Naive B cell (primary cell): ENCODE measurements at regions not wholly inside any gene's neighbourhood (a gene's known extent, or its start where the extent isn't known, plus 50 kb on each side); places are given as distances from the start of the nearest gene placed in this dataset.

Experiments used
- ATAC-seq, 2 donors: fragments of 150-1000 bp; cut with Tn5 transposase; 2 replicates each; pipeline ENCODE4 v1.10.0; 2021; ENCODE audit warnings: low read depth in 2 of 2, mild to moderate bottlenecking in 2 of 2, moderate library complexity in 2 of 2
- DNase-seq: peaks from one replicate; pipeline ENCODE4 v3.0.0; 2022
- H3K27ac Mint-ChIP-seq, 6 donors: one replicate each; pipeline ENCODE4 v1.8.0; 2020 to 2022; ENCODE audit warnings: mild to moderate bottlenecking in 6 of 6, mixed read lengths in 6 of 6, moderate library complexity in 5 of 6, inconsistent platforms in 2 of 6
- H3K27me3 Mint-ChIP-seq, 3 donors: one replicate each; pipeline ENCODE4 v1.8.0; 2021 to 2022; ENCODE audit warnings: mixed read lengths in 3 of 3, mild to moderate bottlenecking in 1 of 3
- H3K36me3 Mint-ChIP-seq, 2 donors: one replicate each; pipeline ENCODE4 v1.8.0; 2020 to 2022; ENCODE audit warnings: mixed read lengths in 2 of 2, inconsistent platforms in 1 of 2, mild to moderate bottlenecking in 1 of 2
- H3K4me1 Mint-ChIP-seq, 3 donors: one replicate each; pipeline ENCODE4 v1.8.0; 2020 to 2022; ENCODE audit warnings: mixed read lengths in 3 of 3, inconsistent platforms in 1 of 3, mild to moderate bottlenecking in 1 of 3, moderate library complexity in 1 of 3
- H3K4me3 Mint-ChIP-seq, 8 donors: one replicate each; pipeline ENCODE4 v1.8.0; 2020 to 2022; ENCODE audit warnings: mild to moderate bottlenecking in 8 of 8, mixed read lengths in 8 of 8, moderate library complexity in 8 of 8, inconsistent platforms in 2 of 8
- H3K9me3 Mint-ChIP-seq, 7 donors: one replicate each; pipeline ENCODE4 v1.8.0; 2020 to 2022; ENCODE audit warnings: mixed read lengths in 7 of 7, mild to moderate bottlenecking in 5 of 7, inconsistent platforms in 2 of 7, moderate library complexity in 1 of 7

- H3K36me3 Mint-ChIP-seq = no peaks in the 10 kb centered on the region
- H3K27ac Mint-ChIP-seq = no peak overlapping the region
- no peaks in the 10 kb centered on the region for H3K9me3 Mint-ChIP-seq
- H3K4me3 Mint-ChIP-seq = no peak overlapping the region
- ATAC-seq (no peak), DNase-seq (no peak)
- H3K4me1 Mint-ChIP-seq = no peaks in the 10 kb centered on the region
- H3K27me3 Mint-ChIP-seq = peaks cover 9 to 30% (median 22%) of the 10 kb centered on the region in 3 donors
These were observed 107.7 kb upstream of the USP24 start for GRCh38 chr1:55322842-55323241.

- DNase-seq (no peak), ATAC-seq (no peak)
- H3K36me3 Mint-ChIP-seq = no peaks in the 10 kb centered on the region
- H3K27me3 Mint-ChIP-seq = peaks cover 9 to 29% (median 19%) of the 10 kb centered on the region in 3 donors
- no peaks in the 10 kb centered on the region for H3K9me3 Mint-ChIP-seq
- H3K4me3 Mint-ChIP-seq = no peak overlapping the region
- H3K4me1 Mint-ChIP-seq = no peaks in the 10 kb centered on the region
- no peak overlapping the region for H3K27ac Mint-ChIP-seq
These were observed 106.8 kb upstream of the USP24 start for GRCh38 chr1:55321942-55322341.

GRCh38 chr1:55320891-55321290, 105.7 kb upstream of the USP24 start:
- no peaks in the 10 kb centered on the region for H3K9me3 Mint-ChIP-seq
- H3K36me3 Mint-ChIP-seq = no peaks in the 10 kb centered on the region
- no peaks in the 10 kb centered on the region for H3K4me1 Mint-ChIP-seq
- no peak for DNase-seq
- no peak overlapping the region for H3K27ac Mint-ChIP-seq
- ATAC-seq = no peak
- H3K27me3 Mint-ChIP-seq = peaks cover 9 to 25% (median 20%) of the 10 kb centered on the region in 3 donors
- H3K4me3 Mint-ChIP-seq = no peak overlapping the region

GRCh38 chr1:55318116-55318817, 103.1 kb upstream of the USP24 start:
- Mint-ChIP-seq H3K36me3 (no peaks in the 10 kb centered on the region), H3K27me3 (peaks cover 14 to 20% (median 14%) of the 10 kb centered on the region in 3 donors), H3K4me3 (no peak overlapping the region), H3K27ac (no peak overlapping the region), H3K9me3 (no peaks in the 10 kb centered on the region), H3K4me1 (no peaks in the 10 kb centered on the region)
- DNase-seq = no peak
- no peak for ATAC-seq

GRCh38 chr1:55317673-55318072, 102.5 kb upstream of the USP24 start:
- Mint-ChIP-seq H3K36me3 (no peaks in the 10 kb centered on the region), H3K4me3 (no peak overlapping the region), H3K27me3 (peaks cover 14 to 20% (median 14%) of the 10 kb centered on the region in 3 donors), H3K4me1 (no peaks in the 10 kb centered on the region), H3K27ac (no peak overlapping the region), H3K9me3 (no peaks in the 10 kb centered on the region)
- ATAC-seq (no peak), DNase-seq (no peak)

- no peaks in the 10 kb centered on the region for H3K9me3 Mint-ChIP-seq
- no peak overlapping the region for H3K4me3 Mint-ChIP-seq
- peaks cover 14 to 20% (median 14%) of the 10 kb centered on the region in 3 donors for H3K27me3 Mint-ChIP-seq
- no peaks in the 10 kb centered on the region for H3K36me3 Mint-ChIP-seq
- no peak for ATAC-seq
- H3K27ac Mint-ChIP-seq = no peak overlapping the region
- H3K4me1 Mint-ChIP-seq = no peaks in the 10 kb centered on the region
- DNase-seq = no peak
These were observed 101.9 kb upstream of the USP24 start for GRCh38 chr1:55316947-55317662.

GRCh38 chr1:55316502-55316901, 101.3 kb upstream of the USP24 start:
- Mint-ChIP-seq H3K4me1 (no peaks in the 10 kb centered on the region), H3K27ac (no peak overlapping the region), H3K4me3 (no peak overlapping the region), H3K27me3 (peaks cover 14 to 20% (median 14%) of the 10 kb centered on the region in 3 donors), H3K36me3 (no peaks in the 10 kb centered on the region), H3K9me3 (no peaks in the 10 kb centered on the region)
- no peak for DNase-seq
- no peak for ATAC-seq

GRCh38 chr1:55315552-55315951, 100.4 kb upstream of the USP24 start:
- Mint-ChIP-seq H3K4me3 (no peak overlapping the region), H3K36me3 (no peaks in the 10 kb centered on the region), H3K4me1 (no peaks in the 10 kb centered on the region), H3K27me3 (peaks cover 10 to 20% (median 14%) of the 10 kb centered on the region in 3 donors), H3K27ac (no peak overlapping the region), H3K9me3 (no peaks in the 10 kb centered on the region)
- no peak for DNase-seq
- ATAC-seq = no peak

- peaks cover 10 to 20% (median 14%) of the 10 kb centered on the region in 3 donors for H3K27me3 Mint-ChIP-seq
- no peak overlapping the region for H3K27ac Mint-ChIP-seq
- no peaks in the 10 kb centered on the region for H3K4me1 Mint-ChIP-seq
- no peak overlapping the region for H3K4me3 Mint-ChIP-seq
- ATAC-seq = no peak
- no peaks in the 10 kb centered on the region for H3K36me3 Mint-ChIP-seq
- no peak for DNase-seq
- no peaks in the 10 kb centered on the region for H3K9me3 Mint-ChIP-seq
These were observed 99.6 kb upstream of the USP24 start for GRCh38 chr1:55314740-55315139.

- Mint-ChIP-seq H3K4me3 (no peak overlapping the region), H3K27me3 (peaks cover 8 to 14% (median 11%) of the 10 kb centered on the region in 3 donors), H3K4me1 (no peaks in the 10 kb centered on the region), H3K9me3 (no peaks in the 10 kb centered on the region), H3K36me3 (no peaks in the 10 kb centered on the region), H3K27ac (no peak overlapping the region)
- DNase-seq (no peak), ATAC-seq (no peak)
These were observed 98.7 kb upstream of the USP24 start for GRCh38 chr1:55313903-55314302.

GRCh38 chr1:55311979-55312378, 96.8 kb upstream of the USP24 start:
- ATAC-seq (no peak), DNase-seq (no peak)
- Mint-ChIP-seq H3K4me3 (no peak overlapping the region), H3K36me3 (no peaks in the 10 kb centered on the region), H3K27me3 (peaks cover 5 to 19% (median 19%) of the 10 kb centered on the region in 3 donors), H3K27ac (no peak overlapping the region), H3K4me1 (no peaks in the 10 kb centered on the region), H3K9me3 (no peaks in the 10 kb centered on the region)

- ATAC-seq (no peak), DNase-seq (no peak)
- H3K9me3 Mint-ChIP-seq = no peaks in the 10 kb centered on the region
- H3K27ac Mint-ChIP-seq = no peak overlapping the region
- no peaks in the 10 kb centered on the region for H3K36me3 Mint-ChIP-seq
- peak overlapping the region in 1 of 8 donors; percentile 42 for H3K4me3 Mint-ChIP-seq
- H3K4me1 Mint-ChIP-seq = no peaks in the 10 kb centered on the region
- H3K27me3 Mint-ChIP-seq = peaks cover 5 to 23% (median 13%) of the 10 kb centered on the region in 3 donors
These were observed 96.0 kb upstream of the USP24 start for GRCh38 chr1:55311057-55311641.

GRCh38 chr1:55310505-55310971, 95.4 kb upstream of the USP24 start:
- Mint-ChIP-seq H3K4me3 (no peak overlapping the region), H3K36me3 (no peaks in the 10 kb centered on the region), H3K4me1 (no peaks in the 10 kb centered on the region), H3K27ac (no peak overlapping the region), H3K27me3 (peaks cover 6 to 26% (median 15%) of the 10 kb centered on the region in 3 donors), H3K9me3 (no peaks in the 10 kb centered on the region)
- ATAC-seq (no peak), DNase-seq (no peak)
